GM20431 (cell line): ENCODE measurements at regions not wholly inside any gene's neighbourhood (a gene's known extent, or its start where the extent isn't known, plus 50 kb on each side); places are given as distances from the start of the nearest gene placed in this dataset.

Source experiments
- in situ Hi-C: fragments of 300-500 bp; cut with MseI, MboI; formaldehyde crosslinking; loops from one replicate; pipeline ENCODE4 v1.15.0; 2020; ENCODE audit warnings: low sequenced_read_pairs; ENCODE audit not compliant: unreplicated experiment

DNA sequence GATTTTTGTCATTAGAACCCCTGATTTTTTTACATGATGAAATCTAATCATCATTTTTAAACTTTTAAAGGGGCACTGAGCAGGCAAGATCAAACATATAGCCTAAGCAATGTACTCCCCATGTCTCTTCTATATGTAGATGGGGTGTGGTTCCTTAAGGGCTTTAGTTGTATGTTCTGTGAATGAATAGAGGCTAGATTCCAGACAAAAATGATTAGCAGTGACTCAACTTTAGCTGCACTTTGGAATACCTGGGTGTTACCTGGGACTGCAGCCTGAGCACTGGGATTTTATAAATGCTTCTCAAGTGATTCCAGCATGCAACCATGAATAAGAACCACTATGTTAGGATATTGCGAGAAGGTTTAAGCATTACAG lies 256.7 kb upstream of the PLEKHG7 start:
- in situ Hi-C loops, result no loop called here

DNA sequence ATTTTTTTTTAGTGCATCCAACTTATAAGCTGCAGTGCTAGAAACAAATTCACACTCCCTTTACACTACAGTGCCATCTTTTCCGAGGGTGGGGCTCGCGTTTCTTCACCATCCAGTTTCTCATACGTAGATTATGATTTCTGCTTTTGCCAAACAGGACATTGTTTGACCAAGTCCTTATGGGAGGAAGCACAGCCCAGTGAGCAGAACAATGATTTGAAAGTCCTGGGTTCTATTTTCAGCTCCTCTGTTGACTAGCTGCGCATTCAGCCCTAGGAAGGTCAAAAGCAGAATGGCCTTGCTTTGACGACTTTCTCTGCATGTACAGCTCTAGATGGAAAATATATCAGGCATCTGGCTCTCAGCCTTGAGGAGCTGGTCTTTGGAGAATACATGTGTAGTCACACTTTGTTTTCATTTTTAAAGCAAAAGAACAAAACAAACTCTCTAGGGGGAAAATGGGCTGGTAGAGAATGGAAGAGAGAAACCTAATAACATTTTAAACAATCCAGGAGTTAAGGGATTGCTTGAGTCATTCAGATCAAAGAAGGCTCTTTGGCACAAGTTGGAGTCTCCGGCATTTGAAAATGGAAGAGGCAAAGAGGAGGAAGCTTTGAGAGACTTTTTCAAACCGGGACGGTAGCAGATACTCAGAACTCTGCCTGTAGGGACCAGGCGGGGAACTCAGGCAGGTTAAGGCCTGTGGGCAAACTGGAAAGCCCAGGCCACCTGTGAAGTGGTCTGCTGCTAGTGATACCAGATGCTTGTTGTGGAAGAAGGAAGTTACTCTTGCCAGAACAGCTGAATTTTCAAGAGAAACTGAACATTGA lies 257.3 kb upstream of the PLEKHG7 start:
- in situ Hi-C loops, result no loop called here

DNA sequence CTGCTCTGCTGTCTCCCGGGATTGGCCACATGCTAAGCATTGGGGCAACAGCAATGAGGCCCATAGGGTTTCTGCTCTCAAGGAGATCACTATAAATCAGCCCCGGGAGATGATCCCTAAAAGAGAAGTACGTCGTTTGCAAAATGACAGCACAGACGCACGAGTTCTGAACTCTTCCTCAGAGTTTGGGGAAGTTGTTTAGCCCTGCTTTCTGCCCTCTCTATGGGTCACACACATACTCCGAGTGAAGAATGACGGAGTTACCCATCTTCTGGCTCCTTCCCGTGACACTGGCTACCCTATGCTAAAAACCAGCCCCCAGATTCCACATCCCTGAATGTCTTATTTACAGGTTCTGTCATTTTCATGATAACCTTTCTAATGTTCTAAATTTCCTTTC lies 258.0 kb upstream of the PLEKHG7 start:
- in situ Hi-C loops, result no loop called here

DNA sequence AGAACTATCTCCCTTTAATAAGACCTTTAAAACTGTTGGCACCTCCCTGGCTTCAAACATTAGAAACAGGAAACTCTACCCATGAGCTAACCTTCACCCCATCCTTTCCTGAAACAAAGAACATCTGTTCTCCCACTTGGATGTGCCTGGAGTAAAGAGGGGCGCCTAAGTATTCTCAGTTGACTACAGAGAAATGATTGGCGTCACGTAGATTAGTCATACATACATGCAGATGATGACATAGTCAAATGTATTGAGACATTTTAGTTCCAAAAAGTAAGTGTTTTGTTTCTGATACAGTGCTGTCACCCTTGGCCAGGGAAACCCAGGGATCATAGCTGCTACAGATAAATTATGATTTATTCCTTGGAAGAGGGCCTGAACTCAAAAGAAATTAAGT lies 260.0 kb upstream of the PLEKHG7 start:
- in situ Hi-C loops, result no loop called here

DNA sequence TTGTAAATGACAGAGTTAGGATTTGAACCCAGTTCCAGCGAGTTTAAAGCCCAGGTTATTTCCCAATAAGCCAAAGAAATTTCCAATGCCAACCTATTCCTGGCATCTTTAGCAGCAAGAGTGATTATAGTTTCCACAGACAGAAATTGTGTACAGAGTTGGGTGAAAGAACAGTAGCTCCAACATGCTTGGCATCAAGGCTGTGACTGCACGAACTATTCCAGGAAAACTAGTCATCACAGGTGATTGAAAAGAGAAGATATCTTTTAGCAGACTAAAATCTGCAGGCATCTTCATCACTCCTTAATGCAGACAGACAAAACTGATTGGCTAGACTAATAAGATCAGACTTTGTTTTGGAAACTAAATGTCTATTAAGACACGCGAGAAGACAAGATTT lies 262.7 kb upstream of the PLEKHG7 start:
- in situ Hi-C loops, result no loop called here

DNA sequence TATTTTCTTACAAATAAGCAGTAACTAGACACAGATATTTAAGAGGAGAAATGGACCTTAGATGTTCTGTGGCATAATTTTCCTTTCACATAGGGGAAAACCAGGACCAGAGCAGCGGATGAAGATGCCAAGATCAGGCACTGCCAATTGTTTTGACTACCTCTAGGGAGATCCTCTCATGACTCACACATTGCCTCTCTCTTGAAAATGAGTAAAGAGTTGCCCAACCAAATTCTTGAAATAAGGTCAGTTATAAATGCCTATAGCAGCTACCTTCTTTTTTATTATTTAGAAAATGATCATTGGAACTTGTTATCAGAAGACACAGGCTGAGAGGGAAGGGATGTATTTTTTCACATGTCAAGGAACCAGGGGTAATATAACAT lies 263.4 kb upstream of the PLEKHG7 start:
- in situ Hi-C loops, result no loop called here

DNA sequence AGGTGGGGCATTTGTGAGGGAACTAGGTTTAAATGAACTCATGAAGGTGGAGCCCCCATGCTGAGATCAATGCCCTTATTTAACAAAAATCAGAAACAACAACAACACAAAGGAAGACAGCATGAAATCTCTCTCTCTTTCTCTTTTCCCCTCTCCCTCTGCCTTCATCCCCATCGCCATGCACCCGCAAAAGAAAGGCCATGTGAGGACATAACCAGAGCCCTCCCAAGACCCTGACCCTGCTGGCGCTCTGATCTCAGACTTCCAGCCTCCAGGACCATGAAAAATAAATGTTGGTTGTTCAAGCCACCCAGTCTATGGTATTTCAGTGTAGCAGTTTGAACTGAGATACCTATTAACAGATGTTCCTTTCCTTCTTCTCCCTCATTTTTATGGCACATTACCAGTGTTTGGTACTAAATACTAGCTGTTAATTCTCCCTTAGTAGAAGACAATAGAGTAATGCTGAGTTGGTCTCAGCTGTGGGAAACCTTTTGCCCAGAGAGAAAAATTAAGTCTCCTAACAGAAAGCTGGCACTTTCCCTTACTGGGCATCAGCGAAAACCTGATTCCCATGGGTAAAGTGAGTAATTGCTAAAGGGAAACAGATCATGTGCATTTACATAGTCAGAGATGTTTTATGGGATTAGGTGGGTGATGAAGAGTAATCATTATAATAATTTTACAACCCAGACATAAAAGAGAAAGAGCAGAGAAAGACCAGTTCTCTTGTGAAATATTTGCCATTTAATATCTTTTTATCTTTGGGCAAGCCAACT lies 264.0 kb upstream of the PLEKHG7 start:
- in situ Hi-C loops, result no loop called here

DNA sequence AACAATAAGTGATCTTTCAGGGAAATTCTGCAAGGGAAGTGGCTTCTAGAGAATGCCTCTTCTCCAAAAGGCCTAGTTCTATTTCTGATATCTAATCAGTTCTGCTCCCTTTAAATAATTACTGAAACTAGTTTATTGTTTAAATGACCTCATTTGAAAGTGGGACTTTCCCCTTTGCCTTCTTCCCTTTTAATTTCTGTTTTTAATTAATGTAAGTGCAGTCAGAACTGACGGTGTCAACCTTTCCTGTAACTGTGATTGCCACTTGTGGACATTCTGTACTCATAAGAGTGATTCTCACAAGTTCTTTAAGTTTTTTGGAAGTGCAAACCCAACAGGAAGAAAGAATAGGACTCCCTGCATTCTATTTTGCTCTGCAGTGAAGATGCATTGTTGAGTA lies 265.3 kb upstream of the PLEKHG7 start:
- in situ Hi-C loops, result no loop called here

DNA sequence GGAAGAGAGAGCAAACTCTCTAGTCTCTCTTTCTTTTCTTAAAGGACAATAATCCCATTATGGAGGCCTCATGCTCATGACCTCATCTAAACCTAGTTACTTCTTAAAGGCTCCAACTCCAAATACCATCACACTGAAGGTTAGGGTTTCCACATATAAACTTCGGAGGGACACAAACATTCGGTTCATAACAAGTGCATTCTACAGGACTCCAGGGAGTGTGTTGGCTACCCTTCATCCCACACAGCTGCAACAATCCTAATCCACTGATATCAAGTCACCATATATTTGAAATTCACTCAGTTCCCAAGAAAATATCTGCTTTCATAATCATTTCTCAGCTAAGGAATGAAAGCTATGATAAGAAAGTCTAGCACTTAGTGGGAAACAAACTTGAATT lies 265.9 kb upstream of the PLEKHG7 start:
- in situ Hi-C loops, result no loop called here

DNA sequence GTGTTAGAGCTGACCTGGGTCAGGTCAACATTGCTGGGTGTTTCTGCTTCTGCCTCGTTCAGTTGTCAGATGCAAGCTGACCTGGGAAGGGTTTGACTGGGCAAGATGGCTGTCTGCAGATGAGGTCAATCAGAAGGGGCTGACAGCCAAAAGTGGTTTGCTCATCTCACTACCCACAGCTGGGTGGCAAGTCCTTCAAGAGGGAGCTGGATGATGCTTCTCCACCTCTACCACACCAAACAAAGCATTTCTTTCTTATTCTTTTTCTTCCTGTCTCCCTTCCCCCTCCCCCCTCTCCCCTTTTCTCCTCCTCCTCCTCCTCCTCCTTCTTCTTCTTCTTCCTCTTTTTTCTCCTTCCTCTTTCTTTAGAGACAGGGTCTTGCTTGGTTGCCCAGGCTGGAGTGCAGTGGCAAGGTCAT lies 268.2 kb upstream of the PLEKHG7 start:
- in situ Hi-C loops, result no loop called here

DNA sequence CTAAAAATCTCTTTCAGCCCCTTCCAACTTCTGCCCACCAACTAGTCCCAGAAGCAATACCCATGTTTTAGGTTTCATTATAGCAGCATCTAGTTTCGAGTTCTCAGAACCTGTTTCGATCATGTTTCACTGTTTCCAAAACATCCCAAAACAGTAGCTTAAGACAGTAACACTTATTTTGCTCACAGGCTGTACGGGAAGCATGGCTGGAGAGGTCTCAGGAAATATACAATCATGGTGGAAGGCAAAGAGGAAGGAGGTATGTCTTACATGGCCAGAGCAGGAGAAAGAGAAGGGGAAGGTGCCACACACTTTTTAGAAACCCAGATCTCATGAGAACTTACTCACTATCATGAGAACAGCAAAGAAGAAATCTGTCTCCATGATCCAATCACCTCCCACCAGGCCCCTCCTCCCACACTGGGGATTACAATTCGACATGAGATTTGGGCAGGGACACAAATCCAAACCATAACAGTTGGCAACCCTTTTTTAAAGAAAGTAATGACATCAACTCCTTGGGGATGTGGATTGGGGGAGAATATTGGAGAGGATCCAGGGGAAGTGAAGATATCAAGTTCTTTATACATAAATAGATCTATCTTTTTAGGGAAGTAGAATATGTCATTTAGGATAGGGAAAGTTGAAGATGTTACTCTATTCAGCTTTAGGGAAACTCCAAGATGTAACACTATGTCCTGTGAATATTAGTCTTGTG lies 269.9 kb upstream of the PLEKHG7 start:
- in situ Hi-C loops, result no loop called here

DNA sequence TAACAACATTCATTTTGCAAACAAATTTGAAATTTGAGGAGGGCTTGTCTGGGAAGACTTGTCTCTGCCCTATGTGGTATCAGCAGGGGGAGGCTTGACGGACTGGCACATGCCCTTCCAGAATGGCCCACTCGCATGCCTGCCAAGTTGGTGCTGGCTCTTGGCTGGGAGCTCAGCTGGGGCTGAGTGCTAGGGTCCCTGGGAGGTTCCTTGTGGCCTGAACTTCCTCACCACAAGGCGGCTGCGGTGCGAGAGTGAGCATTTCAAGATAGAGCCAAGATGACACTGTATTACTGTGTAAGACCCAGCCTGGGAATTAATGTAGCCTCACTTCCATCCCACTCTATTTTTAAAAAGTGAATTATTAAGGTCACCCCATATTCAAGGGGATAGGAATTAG lies 271.6 kb upstream of the PLEKHG7 start:
- in situ Hi-C loops, result no loop called here

DNA sequence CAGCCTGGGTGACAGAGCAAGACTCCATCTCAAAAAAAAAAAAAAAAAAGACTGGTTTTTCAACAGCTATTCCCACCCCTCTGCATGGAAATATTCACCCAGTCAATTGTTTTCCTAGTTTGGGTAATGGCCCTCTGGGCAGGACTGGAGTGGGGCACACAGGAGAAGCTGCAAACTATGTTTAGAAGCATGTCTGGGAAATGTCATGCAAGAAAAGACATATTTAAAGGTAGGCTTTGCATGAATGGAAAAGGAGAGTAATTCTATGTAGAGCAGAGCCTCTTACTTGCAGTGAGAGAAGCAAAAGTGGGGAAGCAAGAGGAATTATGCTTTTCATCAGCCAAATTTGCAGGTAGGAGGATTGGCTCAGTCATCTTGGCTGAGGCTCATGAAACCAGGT lies 276.5 kb upstream of the PLEKHG7 start:
- in situ Hi-C loops, result no loop called here

DNA sequence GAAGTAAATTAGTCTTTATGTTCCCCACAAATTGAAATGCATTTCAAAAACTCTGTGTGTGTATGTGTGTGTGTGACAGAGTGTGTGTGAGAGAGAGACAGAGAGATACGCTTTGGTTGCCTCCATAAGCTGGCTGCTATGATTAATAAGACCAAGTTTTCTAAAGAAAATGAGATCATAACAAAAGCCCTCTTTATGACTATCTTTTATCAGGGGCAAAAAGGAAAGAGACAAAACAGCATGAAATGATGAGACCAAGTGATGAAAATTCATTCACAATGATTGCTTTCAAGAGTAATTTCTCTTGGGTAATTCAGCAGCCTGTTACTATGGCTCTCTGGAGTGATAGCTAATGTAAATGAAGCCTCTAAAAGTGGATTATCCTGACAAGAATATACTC lies 277.6 kb upstream of the PLEKHG7 start:
- in situ Hi-C loops, result no loop called here

DNA sequence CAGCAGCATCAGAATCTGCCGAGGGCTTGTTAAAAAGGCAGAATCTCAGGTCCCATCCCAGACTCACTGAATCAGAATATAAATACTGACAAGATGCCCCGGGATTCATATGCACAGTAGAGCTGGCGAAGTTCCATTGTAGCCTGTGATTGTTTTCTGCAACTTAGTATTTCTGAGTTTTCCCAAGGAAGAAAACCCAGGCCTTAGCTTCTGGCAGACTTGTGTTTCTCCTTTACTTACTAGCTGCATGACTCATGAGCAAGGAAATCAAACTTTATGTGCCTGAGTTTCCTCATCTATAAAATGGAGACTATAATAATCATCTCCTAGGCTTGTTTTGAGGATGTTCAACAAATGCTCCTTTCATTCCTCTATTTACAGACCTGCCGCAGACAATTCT lies 278.5 kb upstream of the PLEKHG7 start:
- in situ Hi-C loops, result no loop called here

DNA sequence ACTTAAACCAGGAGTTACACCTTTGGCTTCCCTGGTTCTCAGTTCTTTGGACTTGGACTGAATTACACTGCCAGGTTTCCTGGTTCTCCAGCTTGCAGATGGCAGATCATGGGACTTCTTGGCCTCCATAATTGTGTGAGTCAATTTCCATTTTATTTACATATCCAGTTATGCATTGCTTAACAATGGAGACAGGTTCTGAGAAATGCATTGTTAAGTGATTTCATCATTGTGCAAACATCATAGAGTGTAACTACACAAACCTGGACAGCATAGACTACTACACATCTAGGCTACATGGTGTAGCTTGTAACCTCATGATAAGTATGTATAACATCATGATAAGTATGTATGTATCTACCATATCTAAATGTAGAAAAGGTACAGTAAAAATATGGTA lies 276.1 kb upstream of the BTG1 start:
- in situ Hi-C loops, result no loop called here

DNA sequence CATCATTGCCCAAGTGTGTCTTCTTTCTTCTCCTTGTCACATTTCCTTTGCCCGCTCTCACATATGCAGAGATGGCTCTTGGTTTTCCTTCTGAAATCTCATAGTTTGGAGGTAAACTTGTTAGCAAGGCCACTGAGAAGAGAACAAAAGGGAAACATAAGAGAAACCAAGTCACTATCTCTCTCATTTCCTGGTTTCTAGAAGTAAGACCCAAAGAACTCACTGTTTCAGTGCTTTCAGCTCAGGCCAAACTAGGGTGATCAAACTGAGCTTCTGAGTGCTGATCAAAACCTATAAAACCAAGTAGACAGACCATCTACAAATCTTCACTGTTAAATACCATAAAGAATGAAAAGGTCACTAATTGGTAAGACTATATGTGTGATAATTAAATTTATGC lies 275.4 kb upstream of the BTG1 start:
- in situ Hi-C loops, result no loop called here

DNA sequence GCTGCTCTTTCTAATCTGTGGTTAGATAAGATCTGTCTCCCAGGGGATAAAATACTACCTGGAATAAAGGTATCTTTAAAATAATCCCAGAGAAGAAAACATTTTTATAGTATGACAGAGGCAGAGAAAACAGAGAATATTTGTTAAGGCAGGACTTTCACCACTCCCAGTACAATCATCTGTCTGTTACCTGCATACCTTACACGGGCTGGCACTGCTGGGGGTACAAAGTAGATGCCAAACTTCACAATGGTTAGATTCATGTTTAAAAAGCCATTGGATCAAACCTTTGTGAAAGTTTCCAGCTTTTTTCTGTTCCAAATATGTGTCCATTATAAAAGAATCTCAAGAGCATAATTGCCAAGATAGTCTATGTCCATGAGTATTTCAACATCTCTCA lies 273.6 kb upstream of the BTG1 start:
- in situ Hi-C loops, result no loop called here

DNA sequence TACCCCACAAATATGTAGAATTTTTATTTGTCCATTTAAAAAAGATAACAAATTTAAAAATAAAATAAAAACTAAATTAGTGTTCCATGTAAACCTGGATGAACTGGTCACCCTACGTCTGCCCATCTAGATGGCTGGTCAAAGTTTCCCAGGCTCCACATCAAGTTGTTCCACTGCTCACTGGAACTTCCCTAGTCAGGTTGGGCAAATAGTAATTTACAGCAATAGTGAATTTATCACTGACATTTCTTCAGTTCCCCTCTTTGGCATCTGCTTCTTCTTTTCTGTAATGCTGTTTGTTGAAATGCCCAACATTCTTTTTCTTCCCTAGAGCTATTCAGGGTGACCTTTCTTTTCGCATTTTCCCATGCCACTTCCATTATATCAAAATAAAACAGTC lies 272.7 kb upstream of the BTG1 start:
- in situ Hi-C loops, result no loop called here

DNA sequence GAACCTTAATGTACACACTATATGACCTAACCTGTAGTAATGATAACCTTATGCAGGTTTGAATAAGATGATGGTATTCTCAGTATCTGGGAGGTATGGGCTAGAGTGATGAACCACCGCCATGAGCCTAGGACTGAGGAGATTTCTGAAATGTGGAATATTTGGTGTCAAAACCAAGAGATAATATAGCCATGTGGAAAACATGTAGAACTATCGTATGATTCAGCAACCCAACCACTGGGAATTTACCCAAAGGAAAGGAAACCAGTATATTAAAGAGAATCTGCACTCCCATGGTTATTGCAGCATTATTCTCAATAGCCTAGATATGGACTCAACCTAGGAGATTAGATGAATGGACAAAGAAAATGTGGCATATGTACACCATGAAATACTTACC lies 271.7 kb upstream of the BTG1 start:
- in situ Hi-C loops, result no loop called here

DNA sequence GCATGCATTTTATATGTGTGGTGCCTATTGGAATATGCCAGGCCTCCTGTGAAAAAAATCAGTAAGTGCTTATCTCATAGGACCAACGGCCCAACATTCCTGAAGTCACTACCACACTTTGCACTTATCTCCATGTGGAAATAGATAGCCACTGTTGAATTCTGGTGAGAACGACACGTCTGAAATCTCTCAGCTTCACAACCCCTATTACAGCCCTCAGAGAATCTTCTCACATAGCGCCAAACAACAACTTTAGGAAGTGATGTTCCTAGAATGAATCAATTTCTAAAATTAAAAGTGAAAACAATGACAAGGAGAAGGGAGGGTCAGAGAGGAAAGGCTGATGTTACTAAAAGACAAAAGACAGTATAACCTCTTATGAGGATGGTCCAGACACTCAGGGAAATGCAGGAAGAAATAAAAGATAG lies 270.8 kb upstream of the BTG1 start:
- in situ Hi-C loops, result no loop called here
